ENCODE measurements at regions not wholly inside any gene's neighbourhood (a gene's known extent, or its start where the extent isn't known, plus 50 kb on each side); places are given as distances from the start of the nearest gene placed in this dataset.

GRCh38 chr4:125750399-125750798, 435.6 kb downstream of the FAT4 start:
- TF ChIP-seq CTCF (IDR thresholded peaks at IDR 0.05), result no peak
- no peak for TF ChIP-seq POLR2A (IDR thresholded peaks at IDR 0.05)
- TF ChIP-seq POLR2AphosphoS5 (IDR thresholded peaks at IDR 0.05), result no peak
